Stomach (tissue), 8 donors: ENCODE measurements at regions not wholly inside any gene's neighbourhood (a gene's known extent, or its start where the extent isn't known, plus 50 kb on each side); places are given as distances from the start of the nearest gene placed in this dataset.

Experiments used
- DNase-seq, 2 donors: peaks; one replicate each; pipeline versions ENCODE4 v3.0.0 to v3.0.0-alpha.2; 2013 to 2019
- H3K27ac ChIP-seq, 5 donors: fragments of 200-600 bp in 4 of 5; sonication (generic) in 4 of 5; one replicate each; pipeline ENCODE4 v1.5.1; 2013 to 2019; ENCODE audit warnings: mild to moderate bottlenecking in 1 of 5, moderate library complexity in 1 of 5
- H3K27me3 ChIP-seq, 3 donors: fragments of 200-600 bp; sonication (generic); one replicate each; pipeline ENCODE4 v1.5.1; 2017 to 2019; ENCODE audit warnings: mixed run types in 1 of 3
- H3K36me3 ChIP-seq, 4 donors: fragments of 200-600 bp; sonication (generic); 1 replicate in 3 of 4; 2 replicates in 1 of 4; pipeline ENCODE4 v1.5.1; 2016 to 2019
- H3K4me1 ChIP-seq, 4 donors: fragments of 200-600 bp; sonication (generic); one replicate each; pipeline ENCODE4 v1.5.1; 2016 to 2019
- H3K4me3 ChIP-seq, 4 donors: fragments of 200-600 bp; sonication (generic) in 3 of 4; one replicate each; pipeline ENCODE4 v1.5.1; 2016 to 2019; ENCODE audit warnings: mild to moderate bottlenecking in 1 of 4
- H3K9me3 ChIP-seq, 4 donors: fragments of 200-600 bp; sonication (generic); one replicate each; pipeline ENCODE4 v1.5.1; 2016 to 2019
- EP300 ChIP-seq: sonication (generic); formaldehyde crosslinking; IDR thresholded peaks from one replicate; pipeline ENCODE4 v1.6.1; 2017; ENCODE audit warnings: antibody characterized with exemption
- POLR2A ChIP-seq, 4 donors: fragments of 450-650 bp; IDR thresholded peaks; one replicate each; pipeline ENCODE4 v1.6.1; 2016; ENCODE audit warnings: antibody characterized with exemption in 4 of 4, control low read depth in 2 of 4, mild to moderate bottlenecking in 1 of 4, moderate library complexity in 1 of 4
- POLR2AphosphoS5 ChIP-seq, 3 donors: sonication (generic); formaldehyde crosslinking; IDR thresholded peaks; one replicate each; pipeline ENCODE4 v1.6.1; 2016; ENCODE audit warnings: antibody characterized with exemption in 3 of 3
- WGBS, 5 donors: extraction: QIAGEN DNeasy Blood & Tissue Kit in 3 of 5; methylation state at CpG; one replicate each; pipeline versions ENCODE4 v1.1.5 to v1.1.7; 2013 to 2018; 5-methylcytosine and 5-hydroxymethylcytosine counted together
- intact Hi-C: fragments of 100-400 bp; cut with DNase I; formaldehyde crosslinking; loops from one replicate; pipeline ENCODE4 v1.15.1; 2023; ENCODE audit warnings: low total_unique reads
- TF ChIP-seq, protein P1 (sequence below), 7 experiments: fragments of 450-650 bp in 4 of 7; fragments of 200-600 bp in 3 of 7; sonication (generic) in 3 of 7; IDR thresholded peaks; one replicate each; pipeline ENCODE4 v1.5.1; 2016 to 2019; ENCODE audit warnings: antibody characterized with exemption in 7 of 7, control low read depth in 2 of 7, mild to moderate bottlenecking in 1 of 7
- donor health status: healthy with polysubstance abuse.
- donor health status: Bipolar disorder and iron deficiency.
- donor health status: healthy.

DNA sequence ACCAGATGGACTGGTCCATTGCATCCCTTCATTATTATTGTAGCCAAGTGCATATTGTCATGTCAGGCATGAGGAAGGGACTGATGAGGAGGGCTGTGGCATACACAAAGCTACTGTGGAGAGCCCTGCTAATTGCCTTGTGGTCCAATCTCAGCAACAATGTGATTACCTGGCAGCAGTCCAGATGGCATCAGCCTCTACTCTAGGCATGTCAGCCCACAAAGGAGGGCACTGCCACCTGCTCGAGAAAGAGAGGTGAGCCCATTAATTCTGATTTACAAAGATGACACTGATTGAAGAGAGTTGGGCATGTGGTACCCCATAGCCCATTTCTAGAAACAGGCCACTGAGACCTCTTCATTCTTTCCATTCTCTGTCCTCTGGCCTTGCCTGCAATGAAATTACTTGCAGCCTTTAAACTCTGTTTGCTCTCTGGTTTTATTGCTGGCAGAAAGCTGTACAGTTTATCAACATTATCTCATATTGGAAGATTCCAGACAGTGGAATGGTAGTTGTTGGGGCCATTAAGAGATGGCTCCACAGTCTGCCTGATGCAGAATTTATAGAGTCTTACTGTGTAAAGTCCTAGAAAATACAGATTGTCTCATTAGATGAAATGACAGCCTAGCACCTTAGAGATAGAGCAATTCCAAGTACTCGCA is 307.7 kb downstream of the ARPP21 start:
- 67 to 85% (median 73%) methylated on average over 2 of the region's 2 CpGs for WGBS, 5 donors
- H3K4me3 ChIP-seq: no peak overlapping the region
- intact Hi-C loops: no loop called here
- no peaks in the 10 kb centered on the region for H3K36me3 ChIP-seq
- TF ChIP-seq, protein P1, sequence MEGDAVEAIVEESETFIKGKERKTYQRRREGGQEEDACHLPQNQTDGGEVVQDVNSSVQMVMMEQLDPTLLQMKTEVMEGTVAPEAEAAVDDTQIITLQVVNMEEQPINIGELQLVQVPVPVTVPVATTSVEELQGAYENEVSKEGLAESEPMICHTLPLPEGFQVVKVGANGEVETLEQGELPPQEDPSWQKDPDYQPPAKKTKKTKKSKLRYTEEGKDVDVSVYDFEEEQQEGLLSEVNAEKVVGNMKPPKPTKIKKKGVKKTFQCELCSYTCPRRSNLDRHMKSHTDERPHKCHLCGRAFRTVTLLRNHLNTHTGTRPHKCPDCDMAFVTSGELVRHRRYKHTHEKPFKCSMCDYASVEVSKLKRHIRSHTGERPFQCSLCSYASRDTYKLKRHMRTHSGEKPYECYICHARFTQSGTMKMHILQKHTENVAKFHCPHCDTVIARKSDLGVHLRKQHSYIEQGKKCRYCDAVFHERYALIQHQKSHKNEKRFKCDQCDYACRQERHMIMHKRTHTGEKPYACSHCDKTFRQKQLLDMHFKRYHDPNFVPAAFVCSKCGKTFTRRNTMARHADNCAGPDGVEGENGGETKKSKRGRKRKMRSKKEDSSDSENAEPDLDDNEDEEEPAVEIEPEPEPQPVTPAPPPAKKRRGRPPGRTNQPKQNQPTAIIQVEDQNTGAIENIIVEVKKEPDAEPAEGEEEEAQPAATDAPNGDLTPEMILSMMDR (IDR thresholded peaks at IDR 0.05): no peak
- no peak for TF ChIP-seq EP300
- TF ChIP-seq POLR2A (IDR thresholded peaks at IDR 0.05): no peak
- no peak for TF ChIP-seq POLR2AphosphoS5 (IDR thresholded peaks at IDR 0.05)
- H3K27me3 ChIP-seq: no peaks in the 10 kb centered on the region
- no peak overlapping the region for H3K27ac ChIP-seq
- H3K9me3 ChIP-seq: no peaks in the 10 kb centered on the region
- DNase-seq: peak in 1 of 2 donors; percentile 13
- H3K4me1 ChIP-seq: peaks cover 0 to 6% (median 2%) of the 10 kb centered on the region in 4 donors

DNA sequence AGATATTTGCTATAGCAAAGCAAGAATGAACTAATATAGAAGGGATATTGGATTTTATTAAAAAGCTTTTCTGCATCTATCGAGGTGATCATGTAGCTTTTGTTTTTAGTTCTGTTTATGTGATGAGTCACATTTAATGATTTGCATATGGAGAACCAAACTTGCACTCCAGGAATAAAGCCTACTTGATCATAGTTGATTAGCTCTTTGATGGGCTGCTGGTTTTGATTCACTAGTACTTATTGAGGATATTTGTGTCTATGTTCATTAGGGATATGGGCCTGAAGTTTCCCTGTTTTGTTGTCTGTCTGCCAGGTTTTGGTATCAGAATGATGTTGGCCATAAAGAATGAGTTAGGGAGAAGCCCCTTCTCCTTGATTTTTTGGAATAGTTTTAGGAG is 310.7 kb downstream of the ARPP21 start:
- H3K27me3 ChIP-seq: no peaks in the 10 kb centered on the region
- 86 to 94% (median 93%) methylated on average over 1 of the region's 1 CpG for WGBS, 5 donors
- no peaks in the 10 kb centered on the region for H3K36me3 ChIP-seq
- intact Hi-C loops: no loop called here
- no peak for TF ChIP-seq POLR2AphosphoS5 (IDR thresholded peaks at IDR 0.05)
- TF ChIP-seq EP300: no peak
- DNase-seq: no peak
- peaks cover 0 to 6% (median 2%) of the 10 kb centered on the region in 4 donors for H3K4me1 ChIP-seq
- H3K27ac ChIP-seq: no peak overlapping the region
- H3K9me3 ChIP-seq: no peaks in the 10 kb centered on the region
- H3K4me3 ChIP-seq: no peak overlapping the region

DNA sequence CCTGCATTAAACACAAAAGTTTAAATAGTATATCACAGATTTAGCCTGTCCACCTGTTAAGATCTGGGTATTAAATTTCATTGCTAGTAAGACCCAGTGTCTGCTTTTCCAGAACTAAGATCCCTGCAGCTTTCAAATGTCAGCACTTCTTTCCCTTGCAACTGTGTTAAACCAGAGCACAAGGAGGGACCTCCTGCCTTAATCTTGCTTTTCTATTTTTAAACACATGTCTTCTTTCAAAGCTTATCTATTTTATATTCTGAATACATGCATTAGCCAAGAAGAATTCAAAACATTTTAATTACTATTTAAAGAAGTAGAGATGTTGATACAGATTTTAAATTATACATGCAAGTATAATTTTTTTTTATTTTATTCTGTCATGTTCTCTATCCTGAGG is 315.1 kb downstream of the ARPP21 start:
- no peaks in the 10 kb centered on the region for H3K4me1 ChIP-seq
- TF ChIP-seq EP300: no peak
- TF ChIP-seq, protein P1 (IDR thresholded peaks at IDR 0.05): no peak
- no peak for TF ChIP-seq POLR2AphosphoS5 (IDR thresholded peaks at IDR 0.05)
- TF ChIP-seq POLR2A (IDR thresholded peaks at IDR 0.05): no peak
- DNase-seq: no peak
- H3K36me3 ChIP-seq: no peaks in the 10 kb centered on the region
- H3K27ac ChIP-seq: no peak overlapping the region
- no peaks in the 10 kb centered on the region for H3K9me3 ChIP-seq
- no peak overlapping the region for H3K4me3 ChIP-seq
- H3K27me3 ChIP-seq: no peaks in the 10 kb centered on the region
- intact Hi-C loops: no loop called here

DNA sequence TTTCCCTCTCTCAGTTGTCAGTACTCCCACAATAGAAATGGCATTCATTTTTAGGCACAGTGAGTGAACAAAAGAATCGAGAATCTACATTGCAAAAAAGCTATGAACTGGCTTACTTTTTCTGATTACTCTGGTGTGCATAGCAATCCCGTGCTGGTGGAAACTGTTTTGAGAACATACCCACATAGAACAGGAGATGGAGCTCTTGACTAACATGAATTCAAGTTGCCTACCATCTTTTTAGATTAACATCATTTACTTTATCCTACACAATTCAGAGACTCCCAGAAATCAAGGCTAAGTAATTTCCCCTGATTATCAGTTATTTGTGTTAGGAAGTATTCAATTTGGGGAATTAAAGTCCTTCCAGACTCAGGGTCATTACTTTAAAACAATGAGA is 326.6 kb downstream of the ARPP21 start:
- TF ChIP-seq POLR2AphosphoS5 (IDR thresholded peaks at IDR 0.05): no peak
- no peaks in the 10 kb centered on the region for H3K27me3 ChIP-seq
- no peaks in the 10 kb centered on the region for H3K9me3 ChIP-seq
- peak in 1 of 2 donors; percentile 70 for DNase-seq
- no peak overlapping the region for H3K4me3 ChIP-seq
- 7 to 20% (median 15%) methylated on average over 2 of the region's 2 CpGs for WGBS, 5 donors
- H3K36me3 ChIP-seq: no peaks in the 10 kb centered on the region
- H3K4me1 ChIP-seq: peaks cover 0 to 8% (median 1%) of the 10 kb centered on the region in 4 donors
- H3K27ac ChIP-seq: no peak overlapping the region
- intact Hi-C loops: loop anchor here (5.0 kb wide), 1 partner anchor 736 kb away; no protein-coding TSS in a partner anchor

DNA sequence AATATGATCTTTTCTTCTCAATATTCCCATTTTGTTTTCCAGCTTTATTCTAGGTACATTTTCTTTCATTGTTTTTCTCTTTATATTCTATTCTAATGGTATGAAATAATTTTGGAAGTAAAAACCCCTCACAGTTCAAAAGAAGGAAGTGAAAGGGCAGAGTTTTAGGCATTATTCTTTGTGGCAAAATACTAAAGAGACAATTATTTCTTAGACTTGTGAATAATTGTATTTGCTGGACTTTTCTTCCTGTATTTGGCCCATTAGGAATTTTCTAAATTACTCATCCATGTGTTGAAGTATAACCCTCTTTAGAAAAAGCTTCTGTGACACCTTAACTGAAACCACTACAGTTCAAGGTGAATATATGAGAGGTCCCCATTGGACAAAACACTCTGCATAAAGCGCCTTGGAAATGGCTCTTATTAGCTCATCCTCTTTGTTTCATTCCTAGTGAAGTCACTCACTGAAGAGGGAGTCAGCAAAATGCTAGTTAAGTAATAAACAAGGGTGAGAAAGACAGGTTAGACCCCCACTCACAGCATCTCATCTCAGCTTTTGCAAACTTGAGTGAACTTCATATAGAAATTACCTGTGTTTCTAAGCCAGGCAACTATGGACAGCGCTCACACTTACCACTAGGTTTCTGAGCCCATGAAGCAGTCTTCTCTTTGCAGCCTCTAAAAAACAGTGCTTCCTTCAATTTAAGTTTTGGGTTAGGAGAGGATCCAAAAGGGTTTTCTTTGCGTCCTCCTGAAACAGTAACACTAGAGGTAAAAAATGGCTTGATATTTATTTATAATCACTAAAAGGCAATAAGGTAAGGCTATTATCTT is 327.5 kb downstream of the ARPP21 start:
- intact Hi-C loops: loop anchor here (5.0 kb wide), 1 partner anchor 735 kb away; no protein-coding TSS in a partner anchor
- no peak for DNase-seq

More for the DNA sequence above, 327.5 kb downstream of the ARPP21 start:
- TF ChIP-seq POLR2A (IDR thresholded peaks at IDR 0.05) (no peak), EP300 (no peak), POLR2AphosphoS5 (IDR thresholded peaks at IDR 0.05) (no peak)
- TF ChIP-seq, protein P1 (IDR thresholded peaks at IDR 0.05): no peak
- no peaks in the 10 kb centered on the region for H3K27me3 ChIP-seq
- WGBS, 5 donors: 83 to 91% (median 89%) methylated on average over 3 of the region's 3 CpGs
- no peak overlapping the region for H3K27ac ChIP-seq
- no peaks in the 10 kb centered on the region for H3K9me3 ChIP-seq
- no peak overlapping the region for H3K4me3 ChIP-seq
- no peaks in the 10 kb centered on the region for H3K36me3 ChIP-seq
- peaks cover 0 to 8% (median 1%) of the 10 kb centered on the region in 4 donors for H3K4me1 ChIP-seq
